PC-9 (cell line): ENCODE measurements at regions not wholly inside any gene's neighbourhood (a gene's known extent, or its start where the extent isn't known, plus 50 kb on each side); places are given as distances from the start of the nearest gene placed in this dataset.
"Not testable (repeated sequence)": the region's sequence is repeated elsewhere in the genome, so short reads cannot be mapped to it uniquely, and the experiment has no call there.

ENCODE experiments used
- CTCF ChIP-seq: fragments of 200-600 bp; sonication (generic); conservative IDR thresholded peaks from 2 replicates; pipeline ENCODE4 v1.6.1; 2017; ENCODE audit warnings: mixed run types, antibody characterized with exemption, mild to moderate bottlenecking, moderate library complexity
- EZH2 ChIP-seq: fragments of 200-600 bp; sonication (generic); IDR thresholded peaks from 2 replicates; pipeline ENCODE4 v1.8.0; 2017; ENCODE audit warnings: antibody characterized with exemption, low read depth

DNA sequence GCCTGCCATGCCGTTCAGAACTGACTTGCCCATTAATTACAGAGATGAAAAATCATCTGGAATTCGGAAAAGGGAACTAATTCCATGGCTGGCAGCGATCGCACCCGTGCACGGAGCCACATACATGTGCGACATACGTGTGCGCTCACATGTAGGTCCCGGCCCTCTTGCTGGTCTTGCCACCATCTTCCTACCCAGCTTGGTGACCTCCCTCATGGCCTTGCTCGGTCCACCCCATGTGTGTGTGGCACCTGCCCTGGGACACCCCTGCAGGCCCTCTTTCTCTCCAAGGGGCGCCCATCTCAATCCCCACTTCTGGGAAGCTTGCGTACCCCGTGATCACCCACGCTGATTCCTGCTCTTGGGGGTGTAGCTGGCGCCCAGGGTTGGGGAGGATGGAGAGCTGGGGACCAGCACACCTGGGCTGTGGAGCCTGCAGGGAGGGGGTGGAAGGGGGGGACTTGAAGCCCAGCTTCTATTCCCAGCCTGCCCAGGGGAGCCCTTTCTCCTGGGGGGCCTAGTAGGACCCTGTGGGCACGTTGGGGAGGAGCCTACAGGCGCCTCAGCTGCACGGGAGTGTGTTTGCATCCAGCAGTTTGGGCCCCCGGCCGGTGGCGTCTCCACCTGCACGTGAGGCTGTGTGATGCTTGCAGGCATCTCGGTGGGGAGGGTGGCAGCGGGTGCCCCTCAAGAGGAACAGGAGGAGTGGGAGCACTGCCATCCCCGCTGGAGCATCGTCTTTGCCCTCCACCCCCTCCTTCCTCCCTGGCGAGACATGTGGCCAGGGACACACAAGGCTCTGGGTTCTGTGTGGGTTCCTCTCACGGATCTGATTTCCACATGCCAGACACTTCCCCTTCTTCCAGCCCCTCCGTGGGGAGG is 112.6 kb downstream of the CRLF3 start:
- TF ChIP-seq EZH2, CTCF: not testable (repeated sequence)
